ENCODE measurements at regions not wholly inside any gene's neighbourhood (a gene's known extent, or its start where the extent isn't known, plus 50 kb on each side); places are given as distances from the start of the nearest gene placed in this dataset.
"Not testable (repeated sequence)": the region's sequence is repeated elsewhere in the genome, so short reads cannot be mapped to it uniquely, and the experiment has no call there.

GRCh38 chr6:51153109-51153508 lies 334.4 kb downstream of the TFAP2B start:
- ATAC-seq (ENCODE audit: insufficient read depth, low FRiP score), result no peak
- Histone ChIP-seq H3K4me3 (no peak overlapping the region), H3K27ac (ENCODE audit: low read depth in 1 of 2, low read length in 1 of 2) (no peak overlapping the region), H3K9ac (ENCODE audit: insufficient read depth in 1 of 2, low read length in 2 of 2) (no peak overlapping the region), H3K36me3 (ENCODE audit: control insufficient read depth in 4 of 4, insufficient read depth in 4 of 4, low read length in 4 of 4) (no peaks in the 10 kb centered on the region), H3K9me3 (ENCODE audit: control insufficient read depth in 4 of 4, insufficient read depth in 3 of 4, low read length in 3 of 4) (no peaks in the 10 kb centered on the region), H3K4me1 (ENCODE audit: control insufficient read depth in 5 of 5, insufficient read depth in 5 of 5, low read length in 5 of 5) (no peaks in the 10 kb centered on the region), H3K27me3 (ENCODE audit: control insufficient read depth in 3 of 3, insufficient read depth in 3 of 3, low read length in 2 of 3) (no peaks in the 10 kb centered on the region)
- TF ChIP-seq, protein P1, sequence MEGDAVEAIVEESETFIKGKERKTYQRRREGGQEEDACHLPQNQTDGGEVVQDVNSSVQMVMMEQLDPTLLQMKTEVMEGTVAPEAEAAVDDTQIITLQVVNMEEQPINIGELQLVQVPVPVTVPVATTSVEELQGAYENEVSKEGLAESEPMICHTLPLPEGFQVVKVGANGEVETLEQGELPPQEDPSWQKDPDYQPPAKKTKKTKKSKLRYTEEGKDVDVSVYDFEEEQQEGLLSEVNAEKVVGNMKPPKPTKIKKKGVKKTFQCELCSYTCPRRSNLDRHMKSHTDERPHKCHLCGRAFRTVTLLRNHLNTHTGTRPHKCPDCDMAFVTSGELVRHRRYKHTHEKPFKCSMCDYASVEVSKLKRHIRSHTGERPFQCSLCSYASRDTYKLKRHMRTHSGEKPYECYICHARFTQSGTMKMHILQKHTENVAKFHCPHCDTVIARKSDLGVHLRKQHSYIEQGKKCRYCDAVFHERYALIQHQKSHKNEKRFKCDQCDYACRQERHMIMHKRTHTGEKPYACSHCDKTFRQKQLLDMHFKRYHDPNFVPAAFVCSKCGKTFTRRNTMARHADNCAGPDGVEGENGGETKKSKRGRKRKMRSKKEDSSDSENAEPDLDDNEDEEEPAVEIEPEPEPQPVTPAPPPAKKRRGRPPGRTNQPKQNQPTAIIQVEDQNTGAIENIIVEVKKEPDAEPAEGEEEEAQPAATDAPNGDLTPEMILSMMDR (IDR thresholded peaks at IDR 0.05; ENCODE audit: control extremely low read depth, extremely low read depth), result no peak
- no peak for DNase-seq
- 33 to 62% methylated on average over 2 of the region's 2 CpGs for WGBS, 2 donors

- 86 to 91% methylated on average over 1 of the region's 1 CpG for WGBS, 2 donors
- not testable (repeated sequence) for H3K27ac ChIP-seq (ENCODE audit: low read depth in 1 of 2, low read length in 1 of 2); H3K4me1 ChIP-seq (ENCODE audit: control insufficient read depth in 5 of 5, insufficient read depth in 5 of 5, low read length in 5 of 5); H3K9me3 ChIP-seq (ENCODE audit: control insufficient read depth in 4 of 4, insufficient read depth in 3 of 4, low read length in 3 of 4); H3K27me3 ChIP-seq (ENCODE audit: control insufficient read depth in 3 of 3, insufficient read depth in 3 of 3, low read length in 2 of 3); ATAC-seq (ENCODE audit: insufficient read depth, low FRiP score); H3K4me3 ChIP-seq; H3K9ac ChIP-seq (ENCODE audit: insufficient read depth in 1 of 2, low read length in 2 of 2); H3K36me3 ChIP-seq (ENCODE audit: control insufficient read depth in 4 of 4, insufficient read depth in 4 of 4, low read length in 4 of 4); DNase-seq
These were observed 336.3 kb downstream of the TFAP2B start for GRCh38 chr6:51154925-51155324.

DNA sequence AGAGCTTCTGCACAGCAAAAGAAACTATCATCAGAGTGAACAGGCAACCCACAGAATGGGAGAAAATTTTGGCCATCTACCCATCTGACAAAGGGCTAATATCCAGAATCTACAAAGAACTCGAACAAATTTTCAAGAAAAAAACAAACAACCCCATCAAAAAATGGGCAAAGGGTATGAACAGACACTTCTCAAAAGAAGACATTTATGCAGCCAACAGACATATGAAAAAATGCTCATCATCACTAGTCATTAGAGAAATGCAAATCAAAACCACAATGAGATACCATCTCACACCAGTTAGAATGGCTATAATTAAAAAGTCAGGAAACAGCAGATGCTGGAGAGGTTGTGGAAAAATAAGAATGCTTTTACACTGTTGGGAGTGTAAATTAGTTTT lies 340.6 kb downstream of the TFAP2B start:
- not testable (repeated sequence) for ATAC-seq (ENCODE audit: insufficient read depth, low FRiP score); H3K27me3 ChIP-seq (ENCODE audit: control insufficient read depth in 3 of 3, insufficient read depth in 3 of 3, low read length in 2 of 3)
- WGBS, 2 donors, result 60 to 63% methylated on average over 1 of the region's 1 CpG

DNA sequence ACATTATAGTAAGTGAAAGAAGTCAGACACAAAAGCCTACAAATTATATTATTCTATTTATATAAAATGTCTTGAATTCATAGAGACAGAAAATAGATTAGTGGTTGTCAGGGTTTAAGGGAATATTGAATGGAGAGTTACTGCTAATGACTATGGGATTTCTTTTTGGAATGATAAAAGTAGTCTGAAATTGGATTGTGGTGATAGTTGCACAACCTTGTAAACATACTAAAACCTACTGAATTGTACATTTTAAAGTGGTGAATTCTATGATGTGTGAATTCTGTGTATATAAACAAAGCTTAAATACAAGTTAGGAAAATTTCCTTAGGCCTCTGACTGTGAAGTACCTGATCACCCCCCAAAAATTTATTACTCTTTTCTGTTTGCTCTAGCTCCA lies 343.1 kb downstream of the TFAP2B start:
- Histone ChIP-seq H3K4me1 (ENCODE audit: control insufficient read depth in 5 of 5, insufficient read depth in 5 of 5, low read length in 5 of 5) (no peaks in the 10 kb centered on the region), H3K27me3 (ENCODE audit: control insufficient read depth in 3 of 3, insufficient read depth in 3 of 3, low read length in 2 of 3) (no peaks in the 10 kb centered on the region), H3K9ac (ENCODE audit: insufficient read depth in 1 of 2, low read length in 2 of 2) (no peak overlapping the region), H3K36me3 (ENCODE audit: control insufficient read depth in 4 of 4, insufficient read depth in 4 of 4, low read length in 4 of 4) (no peaks in the 10 kb centered on the region), H3K4me3 (no peak overlapping the region), H3K9me3 (ENCODE audit: control insufficient read depth in 4 of 4, insufficient read depth in 3 of 4, low read length in 3 of 4) (peaks cover 0 to 8% (median 0%) of the 10 kb centered on the region in 4 donors), H3K27ac (ENCODE audit: low read depth in 1 of 2, low read length in 1 of 2) (no peak overlapping the region)
- DNase-seq (no peak), ATAC-seq (ENCODE audit: insufficient read depth, low FRiP score) (no peak)
- TF ChIP-seq, protein P1 (IDR thresholded peaks at IDR 0.05; ENCODE audit: control extremely low read depth, extremely low read depth), result no peak

More for the DNA sequence above, 340.6 kb downstream of the TFAP2B start:
- H3K27ac ChIP-seq (ENCODE audit: low read depth in 1 of 2, low read length in 1 of 2); H3K4me1 ChIP-seq (ENCODE audit: control insufficient read depth in 5 of 5, insufficient read depth in 5 of 5, low read length in 5 of 5); H3K36me3 ChIP-seq (ENCODE audit: control insufficient read depth in 4 of 4, insufficient read depth in 4 of 4, low read length in 4 of 4); H3K4me3 ChIP-seq; H3K9ac ChIP-seq (ENCODE audit: insufficient read depth in 1 of 2, low read length in 2 of 2); DNase-seq; H3K9me3 ChIP-seq (ENCODE audit: control insufficient read depth in 4 of 4, insufficient read depth in 3 of 4, low read length in 3 of 4): not testable (repeated sequence)
